IMR-90 (cell line): ENCODE measurements at regions not wholly inside any gene's neighbourhood (a gene's known extent, or its start where the extent isn't known, plus 50 kb on each side); places are given as distances from the start of the nearest gene placed in this dataset.

Source experiments
- ATAC-seq: fragments of 200-7000 bp; cut with Tn5 transposase; 2 replicates; pipeline ENCODE4 v1.9.1; 2020; ENCODE audit warnings: low read depth, mild to moderate bottlenecking, moderate library complexity
- BruUV-seq: library from RNA; stranded (reverse); fragments of 400-500 nt; replicated peaks from 2 replicates; lab custom pipeline; 2021; lab: Mats Ljungman, UMichigan
- CTCF ChIA-PET: fragments of 300-600 bp; formaldehyde crosslinking; extraction: SDS; loops from one replicate; lab custom pipeline; 2021; ENCODE audit warnings: antibody characterized with exemption; lab: Yijun Ruan, JAX
- POLR2A ChIA-PET: fragments of 300-600 bp; sonication (Branson Sonifier 250); formaldehyde crosslinking; loops from one replicate; lab custom pipeline; 2022; ENCODE audit warnings: antibody characterized with exemption; ENCODE audit not compliant: unreplicated experiment; lab: Charles Lee
- DNase-seq: peaks from one replicate; pipeline ENCODE4 v3.0.0; 2013
- H2AFZ ChIP-seq: replicated peaks from 2 replicates; pipeline ENCODE3; 2013; ENCODE audit warnings: low read length, mild to moderate bottlenecking; ENCODE audit not compliant: poor library complexity
- H2AK5ac ChIP-seq: 2 replicates; pipeline ENCODE4 v1.6.1; 2013; ENCODE audit warnings: low read depth, low read length, inconsistent platforms
- H2AK9ac ChIP-seq: replicated peaks from 2 replicates; pipeline ENCODE3; 2013; ENCODE audit warnings: mild to moderate bottlenecking, low read depth, low read length, moderate library complexity; ENCODE audit not compliant: poor library complexity
- H2BK120ac ChIP-seq: 2 replicates; pipeline ENCODE4 v1.6.1; 2013; ENCODE audit warnings: low read depth, low read length, inconsistent platforms
- H2BK15ac ChIP-seq: 3 replicates; pipeline ENCODE4 v1.6.1; 2013; ENCODE audit warnings: low read depth, low read length, inconsistent platforms
- H2BK20ac ChIP-seq: 2 replicates; pipeline ENCODE4 v1.6.1; 2013; ENCODE audit warnings: low read depth, mild to moderate bottlenecking, inconsistent platforms, low read length, moderate library complexity
- H2BK5ac ChIP-seq: 2 replicates; pipeline ENCODE4 v1.6.1; 2013; ENCODE audit warnings: mild to moderate bottlenecking, low read depth, low read length, inconsistent platforms; ENCODE audit not compliant: poor library complexity, severe bottlenecking
- H3K14ac ChIP-seq: replicated peaks from 2 replicates; pipeline ENCODE4 v1.6.1; 2013; ENCODE audit warnings: low read depth, low read length, inconsistent platforms
- H3K18ac ChIP-seq: 2 replicates; pipeline ENCODE4 v1.6.1; 2013; ENCODE audit warnings: low read depth, low read length, control low read depth
- H3K23ac ChIP-seq: 2 replicates; pipeline ENCODE4 v1.6.1; 2013; ENCODE audit warnings: low read depth, low read length, inconsistent platforms
- H3K27ac ChIP-seq: 2 replicates; pipeline ENCODE4 v1.5.1; 2013; ENCODE audit warnings: mild to moderate bottlenecking, control low read depth, low read length; ENCODE audit not compliant: insufficient read depth
- H3K27me3 ChIP-seq: 2 replicates; pipeline ENCODE4 v1.6.1; 2013; ENCODE audit warnings: low read length; ENCODE audit not compliant: control insufficient read depth, insufficient read depth
- H3K36me3 ChIP-seq: 2 replicates; pipeline ENCODE4 v1.6.1; 2013; ENCODE audit warnings: low read length, mixed read lengths; ENCODE audit not compliant: control insufficient read depth, insufficient read depth
- H3K4ac ChIP-seq: 2 replicates; pipeline ENCODE4 v1.6.1; 2013; ENCODE audit warnings: low read depth, low read length, inconsistent platforms
- H3K4me1 ChIP-seq: 2 replicates; pipeline ENCODE4 v1.6.1; 2013; ENCODE audit warnings: low read length, mixed read lengths; ENCODE audit not compliant: control insufficient read depth, insufficient read depth
- H3K4me2 ChIP-seq: 2 replicates; pipeline ENCODE4 v1.6.1; 2013; ENCODE audit warnings: low read depth, mild to moderate bottlenecking, control low read depth, low read length, moderate library complexity
- H3K4me3 ChIP-seq: 2 replicates; pipeline ENCODE4 v1.5.1; 2013; ENCODE audit warnings: low read depth, mild to moderate bottlenecking, control low read depth, low read length, moderate library complexity; ENCODE audit not compliant: insufficient read depth
- H3K56ac ChIP-seq: 2 replicates; pipeline ENCODE4 v1.6.1; 2013; ENCODE audit warnings: low read length, inconsistent platforms; ENCODE audit not compliant: insufficient read depth; ENCODE audit errors: extremely low read depth
- H3K79me1 ChIP-seq, 2 experiments: 2 replicates each; pipeline ENCODE4 v1.6.1; 2013; ENCODE audit warnings: low read length in 2 of 2, inconsistent platforms in 1 of 2, low read depth in 1 of 2
- H3K9ac ChIP-seq: 2 replicates; pipeline ENCODE4 v1.6.1; 2013; ENCODE audit warnings: low read depth, low read length, control low read depth
- H3K9me1 ChIP-seq: 2 replicates; pipeline ENCODE4 v1.6.1; 2013; ENCODE audit warnings: low read length, inconsistent platforms; ENCODE audit not compliant: insufficient read depth
- H3K9me3 ChIP-seq: 2 replicates; pipeline ENCODE4 v1.6.1; 2013; ENCODE audit warnings: low read length; ENCODE audit not compliant: control insufficient read depth, insufficient read depth
- H4K20me1 ChIP-seq: 2 replicates; pipeline ENCODE4 v1.6.1; 2013; ENCODE audit warnings: low read length, inconsistent platforms; ENCODE audit not compliant: insufficient read depth
- H4K5ac ChIP-seq: 2 replicates; pipeline ENCODE4 v1.6.1; 2013; ENCODE audit warnings: mild to moderate bottlenecking, low read depth, low read length, control low read depth
- H4K8ac ChIP-seq, 2 experiments: 2 replicates each; pipeline ENCODE4 v1.6.1; 2013; ENCODE audit warnings: low read depth in 2 of 2, low read length in 2 of 2, control low read depth in 1 of 2, inconsistent platforms in 1 of 2
- H4K91ac ChIP-seq: 2 replicates; pipeline ENCODE4 v1.6.1; 2013; ENCODE audit warnings: low read depth, low read length, inconsistent platforms; ENCODE audit not compliant: insufficient read depth
- BHLHE40 ChIP-seq: fragments of 150-350 bp; IDR thresholded peaks from 2 replicates; pipeline ENCODE4 v1.6.1; 2016; ENCODE audit warnings: mild to moderate bottlenecking, low read depth, low read length
- CEBPB ChIP-seq: IDR thresholded peaks from 2 replicates; pipeline ENCODE4 v1.6.1; 2012; ENCODE audit warnings: low read depth, low read length, improper control_type of control experiment
- CHD1 ChIP-seq: IDR thresholded peaks from 2 replicates; pipeline ENCODE4 v1.6.1; 2012; ENCODE audit warnings: low read depth, low read length, improper control_type of control experiment
- FOS ChIP-seq: fragments of 150-350 bp; IDR thresholded peaks from 2 replicates; pipeline ENCODE4 v1.6.1; 2016; ENCODE audit warnings: low read depth, low read length
- MAFK ChIP-seq: IDR thresholded peaks from 2 replicates; pipeline ENCODE4 v1.6.1; 2012; ENCODE audit warnings: low read depth, low read length, improper control_type of control experiment
- MAZ ChIP-seq: IDR thresholded peaks from 2 replicates; pipeline ENCODE4 v1.6.1; 2012; ENCODE audit warnings: low read depth, mild to moderate bottlenecking, low read length, improper control_type of control experiment, moderate library complexity, borderline replicate concordance
- MXI1 ChIP-seq: IDR thresholded peaks from 2 replicates; pipeline ENCODE4 v1.6.1; 2012; ENCODE audit warnings: low read depth, mild to moderate bottlenecking, low read length, moderate library complexity, borderline replicate concordance
- NFE2L2 ChIP-seq: fragments of 150-350 bp; IDR thresholded peaks from 2 replicates; pipeline ENCODE4 v1.6.1; 2016; ENCODE audit warnings: low read depth, mild to moderate bottlenecking, low read length
- POLR2A ChIP-seq: IDR thresholded peaks from 2 replicates; pipeline ENCODE4 v1.6.1; 2012; ENCODE audit warnings: mild to moderate bottlenecking, low read depth, low read length
- RAD21 ChIP-seq: IDR thresholded peaks from 2 replicates; pipeline ENCODE4 v1.6.1; 2012; ENCODE audit warnings: low read length, improper control_type of control experiment
- RCOR1 ChIP-seq: IDR thresholded peaks from 2 replicates; pipeline ENCODE4 v1.6.1; 2012; ENCODE audit warnings: mild to moderate bottlenecking, low read length, improper control_type of control experiment; ENCODE audit not compliant: insufficient replicate concordance
- RFX5 ChIP-seq: IDR thresholded peaks from 2 replicates; pipeline ENCODE4 v1.8.0; 2012; ENCODE audit warnings: low read depth, mild to moderate bottlenecking, low read length, moderate library complexity
- SMC3 ChIP-seq: fragments of 150-350 bp; IDR thresholded peaks from 2 replicates; pipeline ENCODE4 v1.6.1; 2016; ENCODE audit warnings: low read depth, mild to moderate bottlenecking, antibody characterized with exemption, low read length, moderate library complexity
- WGBS, 2 experiments: methylation state at CpG; one replicate each; pipeline versions ENCODE4 v1.1.5 to v1.1.7; 2013; ENCODE audit warnings: missing lambda C conversion rate in 2 of 2; ENCODE audit not compliant: insufficient read length in 1 of 2; ENCODE audit errors: extremely low coverage in 2 of 2; 5-methylcytosine and 5-hydroxymethylcytosine counted together
- dilution Hi-C: fragments of 300-500 bp; cut with HindIII; formaldehyde crosslinking; loops from one replicate; pipeline ENCODE4 v1.14.3; 2018; ENCODE audit warnings: low sequenced_read_pairs; ENCODE audit not compliant: unreplicated experiment
- in situ Hi-C: fragments of 300-500 bp; cut with MboI; formaldehyde crosslinking; loops from 3 replicates; pipeline ENCODE4 v1.14.3; 2019; ENCODE audit warnings: low sequenced_read_pairs, inconsistent platforms, mixed read lengths
- intact Hi-C: fragments of 100-400 bp; cut with micrococcal nuclease; formaldehyde crosslinking; loops from 2 replicates; pipeline ENCODE4 v1.10.0; 2022
- TF ChIP-seq, protein P1 (sequence below): fragments of 150-350 bp; IDR thresholded peaks from 2 replicates; pipeline ENCODE4 v1.6.1; 2016; ENCODE audit warnings: low read depth, mild to moderate bottlenecking, low read length, moderate library complexity, borderline replicate concordance
- TF ChIP-seq, protein P2 (sequence below): fragments of 150-350 bp; IDR thresholded peaks from 2 replicates; pipeline ENCODE4 v1.6.1; 2017; ENCODE audit warnings: mild to moderate bottlenecking, antibody characterized with exemption, low read length, low read depth
- TF ChIP-seq, protein P3 (sequence below): conservative IDR thresholded peaks from 2 replicates; pipeline ENCODE4 v1.5.1; 2012; ENCODE audit warnings: mild to moderate bottlenecking, low read depth, low read length, improper control_type of control experiment

DNA sequence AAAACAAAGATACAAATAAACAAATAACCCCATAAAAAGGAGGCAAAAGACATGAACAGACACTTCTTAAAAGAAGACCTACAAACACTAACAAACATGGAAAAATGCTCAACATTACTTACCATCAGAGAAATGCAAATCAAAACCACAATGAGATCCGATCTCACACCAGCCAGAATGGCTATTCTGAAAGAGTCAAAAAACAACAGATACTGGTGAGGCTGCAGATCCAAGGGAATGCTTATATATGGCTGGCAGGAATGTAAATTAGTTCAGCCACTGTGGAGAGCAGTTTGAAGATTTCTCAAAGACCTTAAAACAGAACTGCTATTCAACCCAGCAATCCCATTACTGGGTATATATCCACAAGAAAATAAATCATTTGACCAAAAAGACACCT lies 80.4 kb upstream of the NRP1 start:
- H3K4me2 ChIP-seq = no peak overlapping the region
- H3K79me1 ChIP-seq = no peaks in the 10 kb centered on the region
- H4K8ac ChIP-seq = no peak overlapping the region
- ATAC-seq (no peak), DNase-seq (peak; percentile 4)
- no CpG with 5 or more reads among the region's 1 CpG for WGBS, 2 experiments
- no TSS peak for BruUV-seq
- H3K14ac ChIP-seq = no peak overlapping the region
- H3K9ac ChIP-seq = no peak overlapping the region
- in situ Hi-C loops (no loop called here), dilution Hi-C loops (no loop called here), intact Hi-C loops (no loop called here)
- H2AFZ ChIP-seq = no peak overlapping the region
- no peak overlapping the region for H4K5ac ChIP-seq
- H2AK9ac ChIP-seq = no peak overlapping the region
- no peak overlapping the region for H3K4ac ChIP-seq
- H3K18ac ChIP-seq = no peak overlapping the region
- CTCF ChIA-PET = no interaction called here
- no peak overlapping the region for H3K4me3 ChIP-seq
- peaks cover 10% of the 10 kb centered on the region for H3K4me1 ChIP-seq
- H3K9me3 ChIP-seq = no peaks in the 10 kb centered on the region
- H2BK5ac ChIP-seq = no peak overlapping the region
- H2BK20ac ChIP-seq = no peak overlapping the region
- no peak overlapping the region for H2AK5ac ChIP-seq
- H4K91ac ChIP-seq = no peak overlapping the region
- H3K27me3 ChIP-seq = no peaks in the 10 kb centered on the region
- no peak overlapping the region for H2BK15ac ChIP-seq
- no peak overlapping the region for H3K23ac ChIP-seq
- no peak overlapping the region for H3K56ac ChIP-seq
- H3K27ac ChIP-seq = no peak overlapping the region
- POLR2A ChIA-PET = no interaction called here
- H3K36me3 ChIP-seq = no peaks in the 10 kb centered on the region
- no peak for TF ChIP-seq MAZ
- TF ChIP-seq RCOR1 = no peak
- TF ChIP-seq, protein P1, sequence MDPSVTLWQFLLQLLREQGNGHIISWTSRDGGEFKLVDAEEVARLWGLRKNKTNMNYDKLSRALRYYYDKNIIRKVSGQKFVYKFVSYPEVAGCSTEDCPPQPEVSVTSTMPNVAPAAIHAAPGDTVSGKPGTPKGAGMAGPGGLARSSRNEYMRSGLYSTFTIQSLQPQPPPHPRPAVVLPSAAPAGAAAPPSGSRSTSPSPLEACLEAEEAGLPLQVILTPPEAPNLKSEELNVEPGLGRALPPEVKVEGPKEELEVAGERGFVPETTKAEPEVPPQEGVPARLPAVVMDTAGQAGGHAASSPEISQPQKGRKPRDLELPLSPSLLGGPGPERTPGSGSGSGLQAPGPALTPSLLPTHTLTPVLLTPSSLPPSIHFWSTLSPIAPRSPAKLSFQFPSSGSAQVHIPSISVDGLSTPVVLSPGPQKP = no peak
- TF ChIP-seq, protein P2, sequence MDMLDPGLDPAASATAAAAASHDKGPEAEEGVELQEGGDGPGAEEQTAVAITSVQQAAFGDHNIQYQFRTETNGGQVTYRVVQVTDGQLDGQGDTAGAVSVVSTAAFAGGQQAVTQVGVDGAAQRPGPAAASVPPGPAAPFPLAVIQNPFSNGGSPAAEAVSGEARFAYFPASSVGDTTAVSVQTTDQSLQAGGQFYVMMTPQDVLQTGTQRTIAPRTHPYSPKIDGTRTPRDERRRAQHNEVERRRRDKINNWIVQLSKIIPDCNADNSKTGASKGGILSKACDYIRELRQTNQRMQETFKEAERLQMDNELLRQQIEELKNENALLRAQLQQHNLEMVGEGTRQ = no peak
- TF ChIP-seq CEBPB = no peak
- no peak for TF ChIP-seq RFX5
- no peak for TF ChIP-seq RAD21
- TF ChIP-seq MAFK = no peak
- no peak for TF ChIP-seq FOS
- no peak for TF ChIP-seq POLR2A
- TF ChIP-seq MXI1 = no peak
- TF ChIP-seq SMC3 = no peak
- TF ChIP-seq, protein P3, sequence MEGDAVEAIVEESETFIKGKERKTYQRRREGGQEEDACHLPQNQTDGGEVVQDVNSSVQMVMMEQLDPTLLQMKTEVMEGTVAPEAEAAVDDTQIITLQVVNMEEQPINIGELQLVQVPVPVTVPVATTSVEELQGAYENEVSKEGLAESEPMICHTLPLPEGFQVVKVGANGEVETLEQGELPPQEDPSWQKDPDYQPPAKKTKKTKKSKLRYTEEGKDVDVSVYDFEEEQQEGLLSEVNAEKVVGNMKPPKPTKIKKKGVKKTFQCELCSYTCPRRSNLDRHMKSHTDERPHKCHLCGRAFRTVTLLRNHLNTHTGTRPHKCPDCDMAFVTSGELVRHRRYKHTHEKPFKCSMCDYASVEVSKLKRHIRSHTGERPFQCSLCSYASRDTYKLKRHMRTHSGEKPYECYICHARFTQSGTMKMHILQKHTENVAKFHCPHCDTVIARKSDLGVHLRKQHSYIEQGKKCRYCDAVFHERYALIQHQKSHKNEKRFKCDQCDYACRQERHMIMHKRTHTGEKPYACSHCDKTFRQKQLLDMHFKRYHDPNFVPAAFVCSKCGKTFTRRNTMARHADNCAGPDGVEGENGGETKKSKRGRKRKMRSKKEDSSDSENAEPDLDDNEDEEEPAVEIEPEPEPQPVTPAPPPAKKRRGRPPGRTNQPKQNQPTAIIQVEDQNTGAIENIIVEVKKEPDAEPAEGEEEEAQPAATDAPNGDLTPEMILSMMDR = no peak
- TF ChIP-seq BHLHE40 = no peak
- TF ChIP-seq CHD1 = no peak
- no peak for TF ChIP-seq NFE2L2
- no peak overlapping the region for H2BK120ac ChIP-seq
- H4K20me1 ChIP-seq = no peaks in the 10 kb centered on the region
- peaks cover 8% of the 10 kb centered on the region for H3K9me1 ChIP-seq
